ENCODE measurements at regions not wholly inside any gene's neighbourhood (a gene's known extent, or its start where the extent isn't known, plus 50 kb on each side); places are given as distances from the start of the nearest gene placed in this dataset.
"Not testable (repeated sequence)": the region's sequence is repeated elsewhere in the genome, so short reads cannot be mapped to it uniquely, and the experiment has no call there.

- no peaks in the 10 kb centered on the region for H3K4me1 ChIP-seq
- TF ChIP-seq, protein P1, sequence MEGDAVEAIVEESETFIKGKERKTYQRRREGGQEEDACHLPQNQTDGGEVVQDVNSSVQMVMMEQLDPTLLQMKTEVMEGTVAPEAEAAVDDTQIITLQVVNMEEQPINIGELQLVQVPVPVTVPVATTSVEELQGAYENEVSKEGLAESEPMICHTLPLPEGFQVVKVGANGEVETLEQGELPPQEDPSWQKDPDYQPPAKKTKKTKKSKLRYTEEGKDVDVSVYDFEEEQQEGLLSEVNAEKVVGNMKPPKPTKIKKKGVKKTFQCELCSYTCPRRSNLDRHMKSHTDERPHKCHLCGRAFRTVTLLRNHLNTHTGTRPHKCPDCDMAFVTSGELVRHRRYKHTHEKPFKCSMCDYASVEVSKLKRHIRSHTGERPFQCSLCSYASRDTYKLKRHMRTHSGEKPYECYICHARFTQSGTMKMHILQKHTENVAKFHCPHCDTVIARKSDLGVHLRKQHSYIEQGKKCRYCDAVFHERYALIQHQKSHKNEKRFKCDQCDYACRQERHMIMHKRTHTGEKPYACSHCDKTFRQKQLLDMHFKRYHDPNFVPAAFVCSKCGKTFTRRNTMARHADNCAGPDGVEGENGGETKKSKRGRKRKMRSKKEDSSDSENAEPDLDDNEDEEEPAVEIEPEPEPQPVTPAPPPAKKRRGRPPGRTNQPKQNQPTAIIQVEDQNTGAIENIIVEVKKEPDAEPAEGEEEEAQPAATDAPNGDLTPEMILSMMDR (IDR thresholded peaks at IDR 0.05): no peak
- H3K79me2 ChIP-seq: no peaks in the 10 kb centered on the region
- H3K27me3 ChIP-seq (ENCODE audit: control insufficient read depth, insufficient read depth, low read length): no peaks in the 10 kb centered on the region
- H3K9ac ChIP-seq: no peak overlapping the region
- no peaks in the 10 kb centered on the region for H3K36me3 ChIP-seq (ENCODE audit: control insufficient read depth, insufficient read depth, low read length)
- no peak overlapping the region for H3K4me3 ChIP-seq (ENCODE audit: low read depth, low read length)
- no peak overlapping the region for H2AFZ ChIP-seq
- no peak overlapping the region for H3K27ac ChIP-seq
- H3K4me2 ChIP-seq (ENCODE audit: low read length): no peak overlapping the region
- no peaks in the 10 kb centered on the region for H3K9me3 ChIP-seq (ENCODE audit: control insufficient read depth, low read length)
Measured at GRCh38 chr2:8332646-8333045, 349.2 kb upstream of the ID2 start.

DNA sequence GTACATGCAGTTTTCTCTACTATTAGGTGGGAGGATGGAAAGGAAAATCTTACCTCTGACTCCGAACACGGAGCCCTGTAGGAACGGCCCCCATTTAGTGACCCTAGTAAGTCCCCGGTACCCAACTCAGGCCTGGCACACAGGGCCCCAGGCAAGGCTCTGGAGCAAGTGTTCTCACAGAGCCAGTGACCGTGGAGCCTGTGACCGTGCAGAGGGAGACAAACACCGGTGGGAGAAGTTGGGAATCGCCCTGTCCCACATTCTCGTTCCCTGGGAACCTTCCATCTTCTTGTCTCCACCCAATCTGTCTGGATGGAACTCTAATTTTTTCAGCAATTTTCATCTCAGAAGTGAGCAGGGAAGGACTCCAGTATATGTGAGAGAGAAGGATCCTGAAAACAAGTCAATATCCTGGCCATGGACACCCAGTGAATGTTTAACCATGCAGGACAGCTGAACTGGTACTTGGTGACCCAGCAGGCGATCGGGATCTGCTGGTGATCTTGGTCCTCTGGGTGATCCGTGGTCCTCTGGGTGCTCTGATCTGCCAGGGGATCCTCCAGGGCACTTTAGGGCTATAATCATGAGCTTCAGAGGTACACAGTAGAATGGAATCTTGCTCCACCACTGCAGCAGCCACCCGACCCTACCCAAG lies 348.6 kb upstream of the ID2 start:
- Histone ChIP-seq H3K9me3 (ENCODE audit: control insufficient read depth, low read length) (no peaks in the 10 kb centered on the region), H3K79me2 (no peaks in the 10 kb centered on the region), H3K36me3 (ENCODE audit: control insufficient read depth, insufficient read depth, low read length) (no peaks in the 10 kb centered on the region), H2AFZ (no peak overlapping the region), H3K9ac (no peak overlapping the region), H3K27ac (no peak overlapping the region), H3K4me1 (no peaks in the 10 kb centered on the region), H3K4me3 (ENCODE audit: low read depth, low read length) (no peak overlapping the region), H3K27me3 (ENCODE audit: control insufficient read depth, insufficient read depth, low read length) (no peaks in the 10 kb centered on the region), H3K4me2 (ENCODE audit: low read length) (no peak overlapping the region)
- TF ChIP-seq, protein P1 (IDR thresholded peaks at IDR 0.05): no peak

- H3K27ac ChIP-seq; H3K9ac ChIP-seq; H3K4me3 ChIP-seq (ENCODE audit: low read depth, low read length); H2AFZ ChIP-seq; H3K79me2 ChIP-seq; H3K4me2 ChIP-seq (ENCODE audit: low read length); H3K27me3 ChIP-seq (ENCODE audit: control insufficient read depth, insufficient read depth, low read length); H3K36me3 ChIP-seq (ENCODE audit: control insufficient read depth, insufficient read depth, low read length); H3K9me3 ChIP-seq (ENCODE audit: control insufficient read depth, low read length); H3K4me1 ChIP-seq: not testable (repeated sequence)
Measured at GRCh38 chr2:8333832-8334187, 348.0 kb upstream of the ID2 start.

GRCh38 chr2:8334866-8335325 lies 347.0 kb upstream of the ID2 start:
- Histone ChIP-seq H3K4me2 (ENCODE audit: low read length) (no peak overlapping the region), H3K9me3 (ENCODE audit: control insufficient read depth, low read length) (no peaks in the 10 kb centered on the region), H3K27ac (no peak overlapping the region), H3K4me1 (no peaks in the 10 kb centered on the region), H3K9ac (no peak overlapping the region), H3K79me2 (no peaks in the 10 kb centered on the region), H3K4me3 (ENCODE audit: low read depth, low read length) (no peak overlapping the region), H2AFZ (no peak overlapping the region), H3K27me3 (ENCODE audit: control insufficient read depth, insufficient read depth, low read length) (no peaks in the 10 kb centered on the region), H3K36me3 (ENCODE audit: control insufficient read depth, insufficient read depth, low read length) (no peaks in the 10 kb centered on the region)
- TF ChIP-seq, protein P1 (IDR thresholded peaks at IDR 0.05): no peak

- TF ChIP-seq, protein P1 (IDR thresholded peaks at IDR 0.05): no peak
- Histone ChIP-seq H3K36me3 (ENCODE audit: control insufficient read depth, insufficient read depth, low read length) (no peaks in the 10 kb centered on the region), H3K27ac (no peak overlapping the region), H3K4me2 (ENCODE audit: low read length) (no peak overlapping the region), H3K9me3 (ENCODE audit: control insufficient read depth, low read length) (no peaks in the 10 kb centered on the region), H3K4me1 (no peaks in the 10 kb centered on the region), H2AFZ (no peak overlapping the region), H3K79me2 (no peaks in the 10 kb centered on the region), H3K9ac (no peak overlapping the region), H3K27me3 (ENCODE audit: control insufficient read depth, insufficient read depth, low read length) (no peaks in the 10 kb centered on the region), H3K4me3 (ENCODE audit: low read depth, low read length) (no peak overlapping the region)
Measured at GRCh38 chr2:8335801-8336200, 346.1 kb upstream of the ID2 start.

Data from parathyroid adenoma (tissue), 2 donors.